GM13977 (cell line): ENCODE measurements at regions not wholly inside any gene's neighbourhood (a gene's known extent, or its start where the extent isn't known, plus 50 kb on each side); places are given as distances from the start of the nearest gene placed in this dataset.

ENCODE experiments used
- DNase-seq: peaks from one replicate; pipeline ENCODE4 v3.0.0; 2012; ENCODE audit warnings: low spot score
- CTCF ChIP-seq: IDR thresholded peaks from 2 replicates; pipeline ENCODE4 v1.5.1; 2012; ENCODE audit warnings: mild to moderate bottlenecking, control low read depth; ENCODE audit not compliant: insufficient read depth; ENCODE audit errors: extremely low read depth, missing control alignments
- in situ Hi-C: fragments of 300-500 bp; cut with MboI; formaldehyde crosslinking; loops from one replicate; pipeline ENCODE4 v1.12.0; 2022; ENCODE audit warnings: low sequenced_read_pairs, low pct_unique_long_range_greater_than_20kb, mixed read lengths, inconsistent platforms; ENCODE audit not compliant: unreplicated experiment

- TF ChIP-seq CTCF = no peak
- in situ Hi-C loops = no loop called here
- no peak for DNase-seq
These were observed 66.1 kb upstream of the DTNA start for GRCh38 chr18:34643989-34644388.

GRCh38 chr18:34647251-34647650 is 62.8 kb upstream of the DTNA start:
- DNase-seq = no peak
- no peak for TF ChIP-seq CTCF
- in situ Hi-C loops = no loop called here

GRCh38 chr18:34648269-34648985 is 61.7 kb upstream of the DTNA start:
- in situ Hi-C loops = no loop called here
- no peak for TF ChIP-seq CTCF
- DNase-seq = no peak

GRCh38 chr18:34649080-34649479 is 61.0 kb upstream of the DTNA start:
- in situ Hi-C loops = no loop called here
- TF ChIP-seq CTCF = no peak
- DNase-seq = no peak

GRCh38 chr18:34650121-34650545 is 60.0 kb upstream of the DTNA start:
- no peak for DNase-seq
- in situ Hi-C loops = no loop called here
- TF ChIP-seq CTCF = no peak

- TF ChIP-seq CTCF = no peak
- DNase-seq = no peak
- in situ Hi-C loops = no loop called here
These were observed 58.3 kb upstream of the DTNA start for GRCh38 chr18:34651586-34652369.
